ENCODE measurements at regions not wholly inside any gene's neighbourhood (a gene's known extent, or its start where the extent isn't known, plus 50 kb on each side); places are given as distances from the start of the nearest gene placed in this dataset.

GRCh38 chr16:51408357-51408756 lies 257.3 kb upstream of the SALL1 start:
- H3K36me3 ChIP-seq: no peaks in the 10 kb centered on the region
- no peak overlapping the region for H3K4me3 ChIP-seq (ENCODE audit: low read depth in 1 of 2, low read length in 1 of 2)
- no peaks in the 10 kb centered on the region for H3K4me1 ChIP-seq (ENCODE audit: control insufficient read depth in 1 of 2, insufficient read depth in 1 of 2, low read depth in 1 of 2, low read length in 1 of 2)
- no peak for TF ChIP-seq CTCF (IDR thresholded peaks at IDR 0.05)
- H3K27me3 ChIP-seq: no peaks in the 10 kb centered on the region
- H3K27ac ChIP-seq: no peak overlapping the region
- H3K9me3 ChIP-seq: no peaks in the 10 kb centered on the region

- no peak overlapping the region for H3K27ac ChIP-seq
- no peaks in the 10 kb centered on the region for H3K27me3 ChIP-seq
- H3K36me3 ChIP-seq: no peaks in the 10 kb centered on the region
- TF ChIP-seq CTCF (IDR thresholded peaks at IDR 0.05): no peak
- no peaks in the 10 kb centered on the region for H3K4me1 ChIP-seq (ENCODE audit: control insufficient read depth in 1 of 2, insufficient read depth in 1 of 2, low read depth in 1 of 2, low read length in 1 of 2)
- no peak overlapping the region for H3K4me3 ChIP-seq (ENCODE audit: low read depth in 1 of 2, low read length in 1 of 2)
- no peaks in the 10 kb centered on the region for H3K9me3 ChIP-seq
These were observed 256.9 kb upstream of the SALL1 start for GRCh38 chr16:51407921-51408320.

- TF ChIP-seq CTCF (IDR thresholded peaks at IDR 0.05): no peak
- Histone ChIP-seq H3K27ac (no peak overlapping the region), H3K27me3 (no peaks in the 10 kb centered on the region), H3K36me3 (no peaks in the 10 kb centered on the region), H3K9me3 (no peaks in the 10 kb centered on the region), H3K4me1 (ENCODE audit: control insufficient read depth in 1 of 2, insufficient read depth in 1 of 2, low read depth in 1 of 2, low read length in 1 of 2) (no peaks in the 10 kb centered on the region), H3K4me3 (ENCODE audit: low read depth in 1 of 2, low read length in 1 of 2) (no peak overlapping the region)
These were observed 256.1 kb upstream of the SALL1 start for GRCh38 chr16:51407199-51407598.

- no peak overlapping the region for H3K4me3 ChIP-seq (ENCODE audit: low read depth in 1 of 2, low read length in 1 of 2)
- H3K36me3 ChIP-seq: no peaks in the 10 kb centered on the region
- H3K27ac ChIP-seq: no peak overlapping the region
- H3K27me3 ChIP-seq: no peaks in the 10 kb centered on the region
- no peaks in the 10 kb centered on the region for H3K4me1 ChIP-seq (ENCODE audit: control insufficient read depth in 1 of 2, insufficient read depth in 1 of 2, low read depth in 1 of 2, low read length in 1 of 2)
- H3K9me3 ChIP-seq: no peaks in the 10 kb centered on the region
- TF ChIP-seq CTCF (IDR thresholded peaks at IDR 0.05): no peak
These were observed 254.3 kb upstream of the SALL1 start for GRCh38 chr16:51405361-51405760.

- H3K27me3 ChIP-seq: no peaks in the 10 kb centered on the region
- no peaks in the 10 kb centered on the region for H3K36me3 ChIP-seq
- H3K4me3 ChIP-seq (ENCODE audit: low read depth in 1 of 2, low read length in 1 of 2): no peak overlapping the region
- TF ChIP-seq CTCF (IDR thresholded peaks at IDR 0.05): no peak
- no peak overlapping the region for H3K27ac ChIP-seq
- H3K9me3 ChIP-seq: no peaks in the 10 kb centered on the region
- H3K4me1 ChIP-seq (ENCODE audit: control insufficient read depth in 1 of 2, insufficient read depth in 1 of 2, low read depth in 1 of 2, low read length in 1 of 2): no peaks in the 10 kb centered on the region
These were observed 253.3 kb upstream of the SALL1 start for GRCh38 chr16:51404386-51404785.

GRCh38 chr16:51402785-51403184 lies 251.7 kb upstream of the SALL1 start:
- Histone ChIP-seq H3K27me3 (no peaks in the 10 kb centered on the region), H3K27ac (no peak overlapping the region), H3K9me3 (no peaks in the 10 kb centered on the region), H3K4me3 (ENCODE audit: low read depth in 1 of 2, low read length in 1 of 2) (no peak overlapping the region), H3K36me3 (no peaks in the 10 kb centered on the region), H3K4me1 (ENCODE audit: control insufficient read depth in 1 of 2, insufficient read depth in 1 of 2, low read depth in 1 of 2, low read length in 1 of 2) (no peaks in the 10 kb centered on the region)
- TF ChIP-seq CTCF (IDR thresholded peaks at IDR 0.05): no peak
